GM18951 (cell line): ENCODE measurements at regions not wholly inside any gene's neighbourhood (a gene's known extent, or its start where the extent isn't known, plus 50 kb on each side); places are given as distances from the start of the nearest gene placed in this dataset.

Experiments
- POLR2A ChIP-seq: IDR thresholded peaks from 4 replicates; pipeline ENCODE4 v1.6.1; 2011; ENCODE audit warnings: mild to moderate bottlenecking; ENCODE audit not compliant: insufficient read length, insufficient read depth; ENCODE audit errors: extremely low read depth
- in situ Hi-C: fragments of 300-500 bp; cut with MboI; formaldehyde crosslinking; loops from one replicate; pipeline ENCODE4 v1.12.0; 2022; ENCODE audit warnings: low sequenced_read_pairs, mixed read lengths, inconsistent platforms; ENCODE audit not compliant: unreplicated experiment

GRCh38 chr4:144316869-144317268, 176.4 kb upstream of the GYPA start:
- in situ Hi-C loops, result no loop called here

DNA sequence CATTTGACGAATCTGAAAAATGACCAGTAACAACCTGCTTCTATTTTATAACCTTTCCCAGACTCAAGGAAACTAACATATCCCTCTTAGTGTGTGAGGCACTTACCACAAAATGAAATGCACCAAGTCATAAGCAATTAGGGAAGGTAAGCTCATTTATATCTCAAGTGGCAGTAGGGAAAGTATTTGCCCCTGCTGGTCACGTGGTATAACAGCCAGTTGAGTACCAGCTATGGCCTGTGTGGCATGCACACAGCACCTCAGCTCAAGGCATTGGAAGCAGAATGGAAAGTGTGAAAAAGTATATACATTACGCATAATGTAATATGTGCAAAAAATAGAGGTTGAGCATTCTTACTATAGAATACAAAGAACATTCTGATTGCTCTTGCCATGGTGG, 178.3 kb upstream of the GYPA start:
- in situ Hi-C loops, result no loop called here
- TF ChIP-seq POLR2A, result no peak

More at GRCh38 chr4:144316869-144317268, 176.4 kb upstream of the GYPA start:
- TF ChIP-seq POLR2A, result no peak

DNA sequence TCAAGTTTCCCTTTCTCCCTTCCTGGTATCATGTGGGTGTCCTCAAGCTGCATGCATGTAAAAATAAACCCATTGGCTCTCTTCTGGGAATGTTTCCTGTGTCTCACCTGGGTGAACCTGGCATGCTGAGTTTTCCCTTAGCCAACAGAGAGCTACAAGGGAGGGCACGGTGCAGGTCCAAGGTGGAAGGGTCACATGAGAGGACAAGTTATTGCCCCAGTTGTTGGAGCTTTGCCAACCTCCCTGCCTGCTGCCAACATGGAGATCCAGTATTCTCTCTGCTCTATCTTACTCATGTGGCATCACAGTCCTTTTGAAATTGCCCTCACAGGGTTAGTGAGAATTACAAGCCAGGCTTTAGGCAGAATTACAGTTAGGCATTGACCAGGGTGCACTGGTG, 196.1 kb upstream of the GYPA start:
- no peak for TF ChIP-seq POLR2A
- in situ Hi-C loops, result no loop called here

- TF ChIP-seq POLR2A, result no peak
These were observed 197.6 kb upstream of the GYPA start for GRCh38 chr4:144338148-144338547.

GRCh38 chr4:144338834-144339233, 198.3 kb upstream of the GYPA start:
- no peak for TF ChIP-seq POLR2A
- in situ Hi-C loops, result no loop called here

More at GRCh38 chr4:144338148-144338547, 197.6 kb upstream of the GYPA start:
- in situ Hi-C loops, result no loop called here

GRCh38 chr4:144340931-144341330, 200.4 kb upstream of the GYPA start:
- TF ChIP-seq POLR2A, result no peak
- in situ Hi-C loops, result no loop called here

GRCh38 chr4:144342949-144343760, 202.6 kb upstream of the GYPA start:
- in situ Hi-C loops, result no loop called here
- TF ChIP-seq POLR2A, result no peak

DNA sequence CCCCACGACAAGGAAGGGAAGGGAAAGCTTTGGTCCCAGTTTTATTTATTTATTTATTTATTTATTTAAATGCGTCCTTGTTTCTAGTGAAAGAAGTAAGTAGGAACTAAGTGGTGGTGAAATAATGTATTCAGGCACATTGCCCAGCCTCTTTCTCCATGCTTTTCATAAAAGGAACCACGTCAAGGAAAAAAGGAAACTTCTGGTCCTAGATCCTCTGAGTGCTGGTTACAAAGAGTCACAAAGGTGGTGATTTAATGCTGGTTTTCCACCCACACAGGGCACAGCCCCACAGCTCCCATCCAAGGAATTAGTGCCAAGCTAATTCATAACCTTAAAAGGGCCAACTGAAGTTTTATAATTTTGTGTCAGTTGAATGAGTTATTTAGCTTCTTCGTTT, 206.6 kb upstream of the GYPA start:
- in situ Hi-C loops, result no loop called here
- no peak for TF ChIP-seq POLR2A

DNA sequence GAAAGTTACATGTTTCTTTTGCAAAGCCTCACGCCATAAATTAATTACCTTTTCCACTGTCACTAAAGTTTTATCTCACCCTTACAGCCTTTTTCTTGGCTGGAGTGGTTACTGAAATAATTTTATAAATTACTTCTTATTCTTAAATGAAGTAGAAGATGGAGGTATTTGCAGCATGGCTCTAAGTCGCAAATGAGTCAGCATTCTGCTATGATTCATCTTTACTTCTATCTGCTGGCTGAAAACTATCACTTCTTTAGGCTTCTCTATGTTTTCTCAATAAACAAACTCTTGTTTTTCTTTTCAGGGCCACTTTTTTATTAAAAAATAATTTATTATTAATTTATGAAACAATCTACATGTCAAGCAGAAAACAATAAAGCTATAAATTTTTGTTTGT, 210.2 kb upstream of the GYPA start:
- TF ChIP-seq POLR2A, result no peak
- in situ Hi-C loops, result no loop called here

DNA sequence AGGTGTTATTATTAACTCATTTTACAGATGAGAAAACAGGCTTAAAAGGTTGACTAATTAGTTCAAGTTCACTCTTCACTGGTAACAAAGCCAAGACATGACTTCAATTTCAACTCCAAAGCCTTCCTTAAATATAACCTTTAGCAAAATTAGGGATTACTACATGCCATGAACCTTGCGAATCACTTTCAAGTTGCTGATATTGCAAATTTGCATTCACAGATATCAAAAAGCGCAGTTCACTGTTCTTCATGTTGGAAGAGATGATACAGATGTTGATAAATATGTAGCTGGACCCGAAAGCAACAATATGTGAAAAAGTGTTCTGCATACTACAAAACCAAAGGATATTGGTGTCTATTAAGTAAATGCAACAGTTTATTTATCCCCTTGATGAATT, 210.8 kb upstream of the GYPA start:
- in situ Hi-C loops, result no loop called here
- TF ChIP-seq POLR2A, result no peak

- no peak for TF ChIP-seq POLR2A
- in situ Hi-C loops, result no loop called here
These were observed 212.8 kb upstream of the GYPA start for GRCh38 chr4:144353292-144353691.

GRCh38 chr4:144355811-144356757, 215.6 kb upstream of the GYPA start:
- no peak for TF ChIP-seq POLR2A
- in situ Hi-C loops, result no loop called here

DNA sequence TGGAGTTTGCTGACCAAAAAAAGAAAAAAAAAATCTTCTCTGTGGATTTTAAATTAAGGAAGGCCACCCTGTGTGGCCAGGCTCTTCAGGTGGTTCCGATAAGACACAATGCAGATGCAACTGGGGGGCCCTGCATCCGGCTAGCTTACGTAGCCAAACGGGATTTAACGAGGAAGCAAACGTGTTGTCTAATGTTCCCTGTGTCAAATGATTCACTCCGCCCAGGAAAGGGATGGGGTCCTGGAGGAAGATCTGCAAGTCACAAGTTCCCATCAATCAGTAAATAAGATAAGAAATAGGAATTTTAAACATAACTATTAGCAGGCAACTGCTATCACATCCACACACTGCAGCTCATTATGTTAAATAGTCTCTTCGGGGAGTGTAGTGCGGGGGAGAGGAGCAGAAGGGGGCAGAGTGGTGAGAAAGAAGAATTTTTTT, 216.4 kb upstream of the GYPA start:
- no peak for TF ChIP-seq POLR2A
- in situ Hi-C loops, result no loop called here
